Loucy (cell line): ENCODE measurements at regions not wholly inside any gene's neighbourhood (a gene's known extent, or its start where the extent isn't known, plus 50 kb on each side); places are given as distances from the start of the nearest gene placed in this dataset.
A peak's percentile ranks its signal among the peaks of the same experiment; 100 is the strongest.

Source experiments
- H2AFZ ChIP-seq: fragments of 200-600 bp; sonication (generic); 2 replicates; pipeline ENCODE4 v1.6.0; 2016; ENCODE audit warnings: antibody characterized with exemption, mild to moderate bottlenecking, low read length, moderate library complexity
- H3F3A ChIP-seq: fragments of 200-600 bp; 2 replicates; pipeline ENCODE4 v1.6.0; 2016; ENCODE audit warnings: antibody characterized with exemption, low read depth, mild to moderate bottlenecking
- H3K27me3 ChIP-seq: fragments of 200-600 bp; sonication (generic); 2 replicates; pipeline ENCODE4 v1.6.1; 2014; ENCODE audit warnings: low read length, mild to moderate bottlenecking; ENCODE audit not compliant: insufficient read depth, poor library complexity, severe bottlenecking
- H3K36me3 ChIP-seq: fragments of 200-600 bp; sonication (generic); 2 replicates; pipeline ENCODE4 v1.6.1; 2016; ENCODE audit warnings: low read length; ENCODE audit not compliant: insufficient read depth
- H3K4me1 ChIP-seq: fragments of 200-600 bp; sonication (generic); 2 replicates; pipeline ENCODE4 v1.5.1; 2014; ENCODE audit warnings: low read length, mild to moderate bottlenecking; ENCODE audit not compliant: insufficient read depth, poor library complexity, severe bottlenecking
- H3K4me2 ChIP-seq: fragments of 200-600 bp; sonication (generic); 2 replicates; pipeline ENCODE4 v1.6.0; 2014; ENCODE audit warnings: antibody characterized with exemption, low read length, low read depth, mild to moderate bottlenecking; ENCODE audit not compliant: poor library complexity, severe bottlenecking
- H3K4me3 ChIP-seq: fragments of 200-600 bp; sonication (generic); 2 replicates; pipeline ENCODE4 v1.5.1; 2014; ENCODE audit warnings: low read length, mild to moderate bottlenecking, mixed read lengths; ENCODE audit not compliant: poor library complexity, severe bottlenecking
- H3K79me2 ChIP-seq: fragments of 200-600 bp; sonication (generic); 2 replicates; pipeline ENCODE4 v1.6.1; 2014; ENCODE audit warnings: low read length; ENCODE audit not compliant: insufficient read depth
- H3K9ac ChIP-seq: fragments of 200-600 bp; sonication (generic); 2 replicates; pipeline ENCODE4 v1.6.0; 2014; ENCODE audit warnings: mild to moderate bottlenecking, low read depth, low read length, moderate library complexity; ENCODE audit not compliant: poor library complexity, severe bottlenecking
- H3K9me2 ChIP-seq: fragments of 200-600 bp; sonication (generic); replicated peaks from 2 replicates; pipeline ENCODE4 v1.6.1; 2016; ENCODE audit warnings: low read depth, low read length, mixed read lengths
- H3K9me3 ChIP-seq: fragments of 200-600 bp; sonication (generic); 2 replicates; pipeline ENCODE4 v1.6.1; 2014; ENCODE audit warnings: mild to moderate bottlenecking, antibody characterized with exemption, low read length, low read depth; ENCODE audit not compliant: insufficient read depth
- H4K20me1 ChIP-seq: fragments of 200-600 bp; sonication (generic); 2 replicates; pipeline ENCODE4 v1.6.0; 2014; ENCODE audit warnings: antibody characterized with exemption, low read length, mild to moderate bottlenecking; ENCODE audit not compliant: insufficient read depth, poor library complexity, severe bottlenecking
- CTCF ChIP-seq: fragments of 200-600 bp; sonication (generic); conservative IDR thresholded peaks from 2 replicates; pipeline ENCODE4 v1.5.1; 2014; ENCODE audit warnings: mild to moderate bottlenecking, antibody characterized with exemption, low read length
- EZH2phosphoT487 ChIP-seq: fragments of 200-600 bp; IDR thresholded peaks from 2 replicates; pipeline ENCODE4 v1.6.1; 2018; ENCODE audit warnings: antibody characterized with exemption, mild to moderate bottlenecking, moderate library complexity, borderline replicate concordance

- H3K9me3 ChIP-seq = peaks cover 9% of the 10 kb centered on the region; the same call in 1 of the 2 replicates
- peak overlapping the region; percentile 24 for H3K9ac ChIP-seq
- no peak for TF ChIP-seq EZH2phosphoT487
- TF ChIP-seq CTCF = no peak
- peak overlapping the region; percentile 84 for H2AFZ ChIP-seq
- no peaks in the 10 kb centered on the region for H3K36me3 ChIP-seq
- H3F3A ChIP-seq = no peaks in the 10 kb centered on the region
- H3K4me1 ChIP-seq = peaks cover 30% of the 10 kb centered on the region
- no peaks in the 10 kb centered on the region for H4K20me1 ChIP-seq
- H3K79me2 ChIP-seq = no peaks in the 10 kb centered on the region
- peak overlapping the region; percentile 67 for H3K4me2 ChIP-seq
- H3K27me3 ChIP-seq = no peaks in the 10 kb centered on the region
- H3K4me3 ChIP-seq = peak overlapping the region; percentile 55
- no peaks in the 10 kb centered on the region for H3K9me2 ChIP-seq
These were observed 57.9 kb upstream of the PARVA start for GRCh38 chr11:12319461-12319951.

GRCh38 chr11:12319988-12320387, 57.4 kb upstream of the PARVA start:
- no peak for TF ChIP-seq EZH2phosphoT487
- TF ChIP-seq CTCF = no peak
- H3K27me3 ChIP-seq = no peaks in the 10 kb centered on the region
- peak overlapping the region; percentile 67 for H3K4me2 ChIP-seq

GRCh38 chr11:12321217-12321937, 56.0 kb upstream of the PARVA start:
- no peak overlapping the region for H3K4me2 ChIP-seq
- no peaks in the 10 kb centered on the region for H3K9me2 ChIP-seq
- no peak overlapping the region for H3K9ac ChIP-seq
- no peaks in the 10 kb centered on the region for H3K79me2 ChIP-seq
- H3K36me3 ChIP-seq = no peaks in the 10 kb centered on the region
- TF ChIP-seq EZH2phosphoT487 (no peak), CTCF (no peak)
- H3K4me1 ChIP-seq = peaks cover 30% of the 10 kb centered on the region
- H3K27me3 ChIP-seq = no peaks in the 10 kb centered on the region
- H3K4me3 ChIP-seq = no peak overlapping the region
- H4K20me1 ChIP-seq = no peaks in the 10 kb centered on the region
- H3K9me3 ChIP-seq = peaks cover 6% of the 10 kb centered on the region; the same call in 1 of the 2 replicates
- peak overlapping the region; percentile 16; the same call in 1 of the 2 replicates for H2AFZ ChIP-seq
- H3F3A ChIP-seq = no peaks in the 10 kb centered on the region

More at GRCh38 chr11:12319988-12320387, 57.4 kb upstream of the PARVA start:
- Histone ChIP-seq H4K20me1 (no peaks in the 10 kb centered on the region), H3K36me3 (no peaks in the 10 kb centered on the region), H3K9me3 (peaks cover 9% of the 10 kb centered on the region; the same call in 1 of the 2 replicates), H3K9ac (peak overlapping the region; percentile 24), H2AFZ (peak overlapping the region; percentile 84), H3K9me2 (no peaks in the 10 kb centered on the region), H3K4me1 (peaks cover 30% of the 10 kb centered on the region), H3K79me2 (no peaks in the 10 kb centered on the region), H3F3A (no peaks in the 10 kb centered on the region), H3K4me3 (peak overlapping the region; percentile 55)
